T-helper 2 cell treated with Interferon-gamma antibody and Interleukin-4, amounts not matched to agents 5 μg/mL and 100 μg/mL, for 36 hours (primary cell): ENCODE measurements at regions not wholly inside any gene's neighbourhood (a gene's known extent, or its start where the extent isn't known, plus 50 kb on each side); places are given as distances from the start of the nearest gene placed in this dataset.
"Not testable (repeated sequence)": the region's sequence is repeated elsewhere in the genome, so short reads cannot be mapped to it uniquely, and the experiment has no call there.

Source experiments
- DNase-seq: peaks from one replicate; pipeline ENCODE4 v3.0.0; 2021; ENCODE audit warnings: low spot score
- H3K27ac Mint-ChIP-seq: one replicate; pipeline ENCODE4 v1.8.0; 2021; ENCODE audit warnings: mild to moderate bottlenecking, mixed read lengths
- H3K27me3 Mint-ChIP-seq: one replicate; pipeline ENCODE4 v1.8.0; 2021; ENCODE audit warnings: low read depth, mixed read lengths
- H3K36me3 Mint-ChIP-seq: one replicate; pipeline ENCODE4 v1.8.0; 2021; ENCODE audit warnings: low read depth, mixed read lengths
- H3K4me1 Mint-ChIP-seq: one replicate; pipeline ENCODE4 v1.8.0; 2021; ENCODE audit warnings: low read depth, mixed read lengths
- H3K4me3 Mint-ChIP-seq: one replicate; pipeline ENCODE4 v1.8.0; 2022; ENCODE audit warnings: mild to moderate bottlenecking, moderate library complexity, mixed read lengths
- H3K9me3 Mint-ChIP-seq: one replicate; pipeline ENCODE4 v1.8.0; 2021; ENCODE audit warnings: mixed read lengths

DNA sequence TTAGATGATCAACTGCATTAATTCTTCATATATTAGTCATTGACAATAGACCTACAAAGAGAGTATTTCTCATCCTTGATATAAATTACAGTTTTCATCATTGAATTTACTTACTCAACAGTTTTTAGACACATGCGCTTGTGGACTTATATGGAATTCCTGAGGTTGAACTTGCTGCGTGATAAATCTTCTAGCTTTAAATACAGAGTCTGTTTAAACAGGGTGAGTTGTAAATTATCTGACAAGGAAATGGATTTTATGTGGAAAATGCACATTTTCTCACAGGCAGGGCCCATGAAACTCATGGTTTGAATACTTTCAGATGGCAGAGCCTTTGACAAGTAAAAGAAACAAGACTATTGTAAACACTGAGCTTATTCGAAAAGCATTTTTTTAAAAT, 280.5 kb downstream of the SPATA31A6 start:
- not testable (repeated sequence) for H3K36me3 Mint-ChIP-seq, H3K4me3 Mint-ChIP-seq, DNase-seq, H3K9me3 Mint-ChIP-seq, H3K4me1 Mint-ChIP-seq, H3K27me3 Mint-ChIP-seq, H3K27ac Mint-ChIP-seq

DNA sequence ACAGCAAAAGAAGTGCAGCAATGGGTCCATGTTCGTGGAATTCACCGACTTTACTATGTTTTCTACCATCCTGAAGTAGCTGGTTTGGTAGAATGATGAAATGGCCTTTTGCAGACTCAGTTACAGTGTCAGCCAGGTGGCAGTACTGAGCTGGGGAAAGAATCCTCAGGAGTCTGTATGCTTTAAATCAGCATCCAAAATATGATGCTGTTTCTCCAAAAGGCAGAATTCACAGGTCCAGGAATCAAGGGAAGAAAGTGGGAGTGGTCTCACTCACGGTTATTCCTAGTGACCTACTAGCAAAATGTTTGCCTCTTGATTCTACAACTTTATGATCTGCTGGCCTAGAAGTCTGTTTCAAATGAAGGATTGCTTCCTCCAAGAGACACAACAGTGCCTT, 287.1 kb downstream of the SPATA31A6 start:
- H3K36me3 Mint-ChIP-seq, DNase-seq: not testable (repeated sequence)

DNA sequence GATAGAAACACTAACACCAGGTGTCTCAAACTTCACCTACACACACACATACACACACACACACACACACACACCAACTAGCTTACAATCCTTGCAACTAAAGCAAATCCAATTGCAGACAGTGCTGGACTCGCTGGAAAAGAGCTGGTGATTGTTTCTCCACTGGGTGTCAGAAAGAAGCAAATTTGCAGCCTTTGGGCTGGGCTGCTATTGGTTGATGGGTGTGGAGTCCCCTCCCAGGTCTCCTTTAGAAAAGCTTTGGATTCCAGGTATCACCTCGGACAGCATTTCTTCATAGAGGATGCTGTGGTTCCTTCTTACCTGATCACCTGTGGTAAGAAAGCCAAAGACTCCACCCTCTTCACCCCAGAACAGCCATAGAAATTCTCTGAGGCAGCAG, 307.5 kb downstream of the SPATA31A6 start:
- not testable (repeated sequence) for H3K27ac Mint-ChIP-seq, H3K27me3 Mint-ChIP-seq, DNase-seq, H3K4me3 Mint-ChIP-seq, H3K36me3 Mint-ChIP-seq, H3K9me3 Mint-ChIP-seq, H3K4me1 Mint-ChIP-seq

More for the DNA sequence above, 287.1 kb downstream of the SPATA31A6 start:
- H3K9me3 Mint-ChIP-seq, H3K4me3 Mint-ChIP-seq, H3K27ac Mint-ChIP-seq, H3K27me3 Mint-ChIP-seq, H3K4me1 Mint-ChIP-seq: not testable (repeated sequence)

DNA sequence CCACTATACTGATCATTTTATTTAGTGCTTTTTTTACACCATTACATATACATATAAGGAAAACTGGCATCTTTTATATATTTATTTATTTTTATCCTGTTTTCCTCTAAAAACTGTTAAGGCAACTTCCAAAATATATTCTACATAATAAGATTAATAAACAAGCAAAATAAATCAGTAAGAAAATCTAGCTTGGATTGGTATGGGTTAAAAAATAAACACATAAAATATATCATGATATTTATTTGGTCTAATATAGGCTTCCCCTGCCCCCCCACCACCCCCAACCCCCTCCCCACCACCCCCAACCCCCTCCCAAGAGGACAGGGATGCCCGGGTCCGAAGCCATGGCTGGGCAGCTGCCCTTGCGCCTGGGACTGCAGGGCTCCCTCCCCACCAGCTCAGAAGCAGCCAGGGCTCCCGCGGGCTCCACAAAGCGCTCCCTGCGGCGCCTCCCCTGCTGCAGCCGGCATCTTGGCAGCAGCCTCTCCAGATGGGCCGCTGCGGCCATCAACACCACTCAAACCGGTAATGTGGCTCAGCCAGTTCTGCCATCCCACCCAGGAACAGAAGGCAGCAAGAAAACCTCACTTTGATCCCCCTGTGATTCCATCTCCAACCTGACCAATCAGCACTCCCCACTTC, 319.3 kb downstream of the SPATA31A6 start:
- H3K9me3 Mint-ChIP-seq, H3K4me1 Mint-ChIP-seq, H3K27ac Mint-ChIP-seq, DNase-seq, H3K4me3 Mint-ChIP-seq, H3K36me3 Mint-ChIP-seq, H3K27me3 Mint-ChIP-seq: not testable (repeated sequence)

DNA sequence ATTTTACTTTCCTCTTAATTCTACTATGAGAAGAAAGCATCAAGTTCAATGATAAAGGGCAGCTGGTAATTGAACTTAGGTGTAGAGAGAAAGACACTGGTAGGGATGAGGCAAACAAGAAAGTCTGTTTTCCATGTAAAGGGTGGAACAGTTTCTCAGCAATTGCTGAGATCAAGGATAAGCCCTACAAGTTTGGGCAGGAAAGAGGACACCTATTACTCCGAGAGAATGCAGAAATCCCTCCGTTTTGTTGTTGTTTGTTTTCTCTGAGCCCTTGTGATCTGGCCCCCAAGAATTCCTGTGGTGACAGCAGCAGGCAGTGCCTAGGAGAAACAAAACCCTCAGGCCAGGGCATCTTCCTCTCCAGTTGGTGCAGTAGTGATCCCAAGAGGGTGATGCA, 324.7 kb downstream of the SPATA31A6 start:
- not testable (repeated sequence) for H3K27ac Mint-ChIP-seq, H3K27me3 Mint-ChIP-seq, H3K4me3 Mint-ChIP-seq, H3K4me1 Mint-ChIP-seq, H3K9me3 Mint-ChIP-seq, DNase-seq, H3K36me3 Mint-ChIP-seq

DNA sequence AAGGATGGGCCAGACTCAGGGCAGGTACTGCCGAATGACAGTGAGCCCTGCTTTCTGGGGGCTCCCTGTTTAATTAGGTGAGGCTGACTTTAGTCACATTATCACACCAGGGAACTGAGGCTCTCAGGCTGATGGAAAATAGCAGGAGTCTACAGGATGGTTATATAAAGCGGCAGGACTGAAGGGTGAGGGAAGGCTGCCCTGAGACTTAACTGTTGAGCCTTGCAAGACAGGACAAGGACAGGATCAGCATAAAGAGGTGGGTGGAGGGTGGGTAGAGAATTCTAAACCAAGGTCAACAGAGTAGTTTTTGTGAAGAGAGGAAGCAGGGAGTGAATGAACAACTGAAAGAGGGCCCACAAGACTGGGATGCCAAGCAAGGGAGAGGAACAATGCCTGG, 330.1 kb downstream of the SPATA31A6 start:
- not testable (repeated sequence) for H3K4me1 Mint-ChIP-seq, H3K27ac Mint-ChIP-seq, H3K27me3 Mint-ChIP-seq, H3K36me3 Mint-ChIP-seq, H3K4me3 Mint-ChIP-seq, DNase-seq, H3K9me3 Mint-ChIP-seq

DNA sequence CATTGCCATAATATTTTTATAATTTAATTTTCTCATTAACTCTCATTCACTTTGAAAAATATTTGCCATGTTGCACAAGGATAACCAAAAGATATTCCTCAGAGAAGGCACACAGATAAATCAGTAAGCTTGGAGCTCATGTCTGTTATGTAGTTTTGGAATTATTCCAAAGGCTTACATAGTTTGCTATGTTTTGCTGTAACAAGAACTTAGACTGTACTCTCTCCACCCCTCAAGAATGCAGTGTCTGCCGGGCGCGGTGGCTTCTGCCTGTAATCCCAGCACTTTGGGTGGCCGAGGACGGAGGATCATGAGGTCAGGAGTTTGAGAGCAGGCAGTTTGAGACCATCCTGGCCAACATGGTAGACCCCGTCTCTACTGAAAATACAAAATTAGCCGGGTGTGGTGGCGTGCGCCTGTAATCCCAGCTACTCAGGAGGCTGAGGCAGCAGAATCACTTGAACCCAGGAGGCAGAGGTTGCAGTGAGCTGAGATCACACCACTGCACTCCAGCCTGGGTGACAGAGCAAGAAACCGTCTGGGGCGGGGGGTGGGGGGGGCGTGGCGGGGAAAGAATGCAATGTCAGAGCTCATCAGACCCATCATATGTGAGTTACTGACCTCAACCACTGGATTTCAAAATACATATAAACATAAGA, 351.0 kb downstream of the SPATA31A6 start:
- DNase-seq, H3K36me3 Mint-ChIP-seq: not testable (repeated sequence)

DNA sequence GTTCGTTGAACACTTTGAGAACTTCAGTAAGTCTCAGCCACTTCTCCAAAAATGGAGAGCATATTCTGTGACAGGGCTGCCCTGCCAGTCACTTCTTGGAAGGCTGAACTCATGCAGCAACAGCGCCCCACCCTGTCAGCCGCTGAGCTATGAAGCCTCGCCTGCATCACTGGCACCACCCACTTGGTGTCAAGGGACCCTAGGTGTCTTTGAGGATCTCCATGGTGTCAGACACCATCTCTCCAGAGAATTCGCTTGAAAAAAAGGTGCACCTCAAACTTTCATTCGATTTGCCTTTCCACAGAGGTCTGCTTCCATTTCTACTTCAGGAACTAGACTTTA, 351.5 kb downstream of the SPATA31A6 start:
- not testable (repeated sequence) for H3K36me3 Mint-ChIP-seq, H3K27ac Mint-ChIP-seq, H3K27me3 Mint-ChIP-seq, H3K9me3 Mint-ChIP-seq, H3K4me1 Mint-ChIP-seq, H3K4me3 Mint-ChIP-seq
- peak; percentile 17 for DNase-seq

More for the DNA sequence above, 351.0 kb downstream of the SPATA31A6 start:
- not testable (repeated sequence) for H3K4me3 Mint-ChIP-seq, H3K9me3 Mint-ChIP-seq, H3K27ac Mint-ChIP-seq, H3K4me1 Mint-ChIP-seq, H3K27me3 Mint-ChIP-seq

DNA sequence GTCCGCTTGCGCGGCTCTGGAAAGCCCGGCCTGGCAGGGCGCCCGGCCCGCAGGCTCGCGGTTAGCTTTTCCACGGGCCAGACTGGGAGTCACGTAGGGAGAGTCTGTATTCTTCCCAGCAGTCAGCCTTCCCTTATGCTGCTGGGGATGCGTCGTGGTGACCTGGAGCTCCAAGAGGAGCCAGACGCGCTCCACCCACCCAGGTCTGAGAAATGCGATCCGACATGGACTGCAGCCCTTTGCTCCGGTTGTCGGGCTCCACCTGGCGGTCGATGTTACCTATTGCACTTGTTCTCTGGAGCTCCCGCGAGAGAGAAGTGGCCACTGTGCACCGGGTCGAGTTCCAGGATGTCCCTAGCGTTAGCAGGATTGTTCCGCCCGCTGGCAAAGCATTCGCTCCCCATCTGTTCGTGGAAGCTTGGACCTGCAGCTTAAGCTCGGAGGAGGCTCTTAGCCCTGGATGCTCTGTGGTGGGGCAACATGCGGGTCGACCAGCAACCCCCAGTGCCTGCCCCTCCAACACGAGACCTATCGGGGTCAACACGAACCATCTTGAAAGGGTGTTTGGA, 367.4 kb downstream of the SPATA31A6 start:
- not testable (repeated sequence) for DNase-seq, H3K27ac Mint-ChIP-seq, H3K4me3 Mint-ChIP-seq, H3K36me3 Mint-ChIP-seq, H3K4me1 Mint-ChIP-seq, H3K9me3 Mint-ChIP-seq, H3K27me3 Mint-ChIP-seq

DNA sequence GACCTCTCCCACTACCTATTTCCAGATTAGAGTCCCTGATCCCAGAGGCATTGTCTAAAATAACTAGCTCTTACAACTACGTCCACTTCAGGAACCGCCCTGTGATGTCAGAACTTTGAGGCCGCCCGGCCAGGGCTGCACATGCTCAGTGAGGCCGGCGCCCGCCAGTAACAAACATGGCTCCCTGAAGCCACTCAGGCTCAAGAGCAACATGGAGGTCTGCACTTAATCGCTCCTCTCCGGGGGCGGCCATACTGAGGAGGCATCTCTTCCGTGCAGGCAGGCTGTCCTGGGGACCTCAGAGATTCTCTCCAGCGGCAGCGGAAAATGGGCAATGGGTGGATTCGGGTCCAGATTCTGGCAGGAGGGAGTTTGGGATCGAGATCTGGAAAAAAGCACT, 385.1 kb downstream of the SPATA31A6 start:
- peak overlapping the region; percentile 73 for H3K4me3 Mint-ChIP-seq
- peak overlapping the region; percentile 74 for H3K27ac Mint-ChIP-seq
- not testable (repeated sequence) for H3K27me3 Mint-ChIP-seq

DNA sequence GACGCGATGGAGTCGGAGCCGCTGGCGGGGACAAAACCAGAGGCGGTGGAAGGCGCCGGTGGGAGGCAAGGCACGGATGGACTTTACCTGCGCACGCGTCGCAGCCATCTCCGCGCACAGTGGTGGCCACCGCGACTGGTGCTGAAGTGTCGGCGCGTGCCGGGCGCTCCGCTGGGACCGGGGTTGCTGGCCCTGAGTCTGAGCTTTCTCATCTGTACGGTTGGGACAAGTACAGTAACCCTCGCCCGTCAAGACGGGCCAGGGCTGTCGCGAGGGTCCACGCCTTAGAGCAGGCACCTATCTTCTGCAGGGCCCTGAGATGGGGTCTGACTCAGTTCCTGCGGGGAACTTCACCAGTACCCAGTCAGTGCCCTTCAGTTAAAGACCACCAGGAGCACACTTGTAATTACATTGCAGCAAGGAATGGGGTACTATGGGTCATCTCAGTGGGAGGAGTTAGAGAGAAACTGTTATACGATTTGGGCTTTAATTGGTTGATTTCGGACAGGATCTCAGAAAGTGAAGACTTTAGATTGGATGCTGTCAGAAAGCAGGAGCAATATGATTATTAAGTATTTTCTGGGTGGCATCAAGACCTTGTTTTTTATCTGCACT, 385.6 kb downstream of the SPATA31A6 start:
- H3K27me3 Mint-ChIP-seq, H3K9me3 Mint-ChIP-seq, H3K27ac Mint-ChIP-seq, H3K4me1 Mint-ChIP-seq, H3K36me3 Mint-ChIP-seq: not testable (repeated sequence)
- peak; percentile 3 for DNase-seq
- peak overlapping the region; percentile 73 for H3K4me3 Mint-ChIP-seq

More for the DNA sequence above, 385.1 kb downstream of the SPATA31A6 start:
- DNase-seq = peak; percentile 5
- H3K9me3 Mint-ChIP-seq, H3K4me1 Mint-ChIP-seq, H3K36me3 Mint-ChIP-seq: not testable (repeated sequence)

DNA sequence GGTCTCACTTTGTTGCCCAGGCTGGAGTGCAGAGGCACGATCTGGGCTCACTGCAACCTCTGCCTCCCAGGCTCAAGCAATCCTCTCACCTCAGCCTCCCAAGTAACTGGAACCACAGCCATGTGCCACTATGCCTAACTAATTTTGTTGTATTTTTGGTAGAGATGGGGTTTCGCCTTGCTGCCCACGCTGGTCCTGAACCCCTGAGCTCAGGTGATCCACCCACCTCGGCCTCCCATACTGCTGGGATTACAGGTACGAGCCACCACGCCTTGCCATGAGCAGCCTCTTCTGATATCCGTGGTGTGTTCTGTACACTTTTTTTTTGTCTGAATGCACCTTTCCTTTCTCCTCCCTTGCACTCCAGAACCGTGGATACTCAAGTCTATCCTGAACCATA, 394.4 kb downstream of the SPATA31A6 start:
- H3K4me1 Mint-ChIP-seq, DNase-seq, H3K27me3 Mint-ChIP-seq, H3K4me3 Mint-ChIP-seq, H3K27ac Mint-ChIP-seq, H3K9me3 Mint-ChIP-seq, H3K36me3 Mint-ChIP-seq: not testable (repeated sequence)
